ENCODE measurements at regions not wholly inside any gene's neighbourhood (a gene's known extent, or its start where the extent isn't known, plus 50 kb on each side); places are given as distances from the start of the nearest gene placed in this dataset.

DNA sequence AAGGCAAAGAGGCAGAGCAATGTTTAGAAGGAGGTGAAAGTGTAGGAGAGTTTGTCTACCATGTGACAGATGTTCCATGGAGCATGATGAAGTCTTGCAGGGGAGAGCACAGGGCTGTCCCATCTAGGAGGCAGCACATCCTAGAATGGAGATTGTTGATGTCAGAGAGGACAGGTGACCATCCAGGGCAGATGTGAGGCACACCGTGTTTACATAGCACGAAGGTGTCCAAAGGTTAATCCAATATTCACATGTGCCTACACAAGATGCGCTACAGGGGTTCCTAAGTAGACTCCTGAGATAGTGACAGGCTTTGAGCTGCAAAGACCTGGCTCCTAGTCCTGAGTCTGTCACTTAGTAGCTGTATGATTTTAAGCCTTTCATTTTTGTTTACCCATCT lies 219.3 kb upstream of the SLCO3A1 start:
- no peaks in the 10 kb centered on the region for H3K79me2 ChIP-seq (ENCODE audit: insufficient read depth, low read length)
- TF ChIP-seq HNF4A (CRISPR knock-in tag; IDR thresholded peaks at IDR 0.05) (peak; percentile 48), FOXA3 (CRISPR knock-in tag; IDR thresholded peaks at IDR 0.05) (peak; percentile 34; the same call in 1 of the 2 replicates), FOXA1 (IDR thresholded peaks at IDR 0.05) (no peak), FOXA1 (CRISPR knock-in tag; IDR thresholded peaks at IDR 0.05) (peak; percentile 55; the same call in 1 of the 2 replicates), ZNF205 (CRISPR knock-in tag; IDR thresholded peaks at IDR 0.05) (no peak), NFKBIZ (CRISPR knock-in tag; IDR thresholded peaks at IDR 0.05) (no peak)
- no TSS peak for BruUV-seq (replicated peaks)
- no peaks in the 10 kb centered on the region for H3K36me3 ChIP-seq (replicated peaks in 1 of 2; ENCODE audit: control insufficient read depth in 1 of 2, insufficient read depth in 2 of 2, low read length in 2 of 2)
- in situ Hi-C loops (cut with HindIII; ENCODE audit: extremely low pct_ligation_motif_present, low pct_unique_long_range_greater_than_20kb): no loop called here
- no peak overlapping the region for H2AFZ ChIP-seq (ENCODE audit: low read length)
- no peaks in the 10 kb centered on the region for H3K9me3 ChIP-seq (ENCODE audit: low read length)
- no peaks in the 10 kb centered on the region for H4K20me1 ChIP-seq (ENCODE audit: insufficient read depth, low read length)
- peak; percentile 56; the same call in 2 of the 3 replicates for ATAC-seq
- peaks cover 6% of the 10 kb centered on the region; the same call in 1 of the 2 replicates for H3K4me1 ChIP-seq (ENCODE audit: insufficient read depth, low read length)
- no peak overlapping the region for H3K4me3 ChIP-seq (replicated peaks in 1 of 3; ENCODE audit: insufficient read depth in 1 of 3, low read depth in 2 of 3, low read length in 3 of 3)
- peak; percentile 3 for DNase-seq (ENCODE audit: low spot score)
- H3K27me3 ChIP-seq (ENCODE audit: control insufficient read depth in 1 of 2, insufficient read depth in 2 of 2, low read length in 2 of 2): no peaks in the 10 kb centered on the region
- intact Hi-C loops (cut with micrococcal nuclease; ENCODE audit: unreplicated experiment): no loop called here
- ChIA-PET POLR2A (no interaction called here), CTCF (ENCODE audit: low intra/inter-chr PET ratio, low total read pairs) (no interaction called here)
- no peak overlapping the region for H3K27ac ChIP-seq (ENCODE audit: extremely low read length, insufficient read depth, low read length)
- whole genome bisulfite sequencing (ENCODE audit: low lambda C conversion rate): 0% methylated on average over 1 of the region's 3 CpGs
- H3K9ac ChIP-seq (ENCODE audit: insufficient read depth, low read depth, low read length): no peak overlapping the region
- H3K4me2 ChIP-seq (ENCODE audit: low read depth, low read length): no peak overlapping the region
- no peak for FAIRE-seq

DNA sequence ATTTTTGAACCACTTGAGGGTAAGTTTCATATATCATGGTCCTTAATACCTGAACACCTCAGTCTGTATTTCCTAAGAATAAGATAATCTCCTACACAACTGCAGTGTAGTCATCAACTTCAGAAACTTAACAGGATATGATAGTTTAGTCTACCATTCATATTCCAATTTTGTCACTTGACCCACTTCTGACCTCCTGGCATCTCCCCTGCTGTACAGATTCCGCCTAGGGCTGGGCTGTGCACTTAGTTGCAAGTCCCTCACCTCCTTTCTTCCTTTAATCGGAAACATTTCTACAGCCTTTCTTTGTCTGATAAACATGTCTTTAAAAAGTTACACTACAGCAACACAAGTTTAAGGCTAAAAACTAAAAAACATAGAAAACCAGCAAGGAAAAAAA lies 218.4 kb upstream of the SLCO3A1 start:
- in situ Hi-C loops (cut with HindIII; ENCODE audit: extremely low pct_ligation_motif_present, low pct_unique_long_range_greater_than_20kb) (no loop called here), intact Hi-C loops (cut with micrococcal nuclease; ENCODE audit: unreplicated experiment) (no loop called here)
- BruUV-seq (replicated peaks): no TSS peak
- Histone ChIP-seq H3K4me2 (ENCODE audit: low read depth, low read length) (no peak overlapping the region), H3K79me2 (ENCODE audit: insufficient read depth, low read length) (no peaks in the 10 kb centered on the region), H2AFZ (ENCODE audit: low read length) (no peak overlapping the region), H3K36me3 (replicated peaks in 1 of 2; ENCODE audit: control insufficient read depth in 1 of 2, insufficient read depth in 2 of 2, low read length in 2 of 2) (no peaks in the 10 kb centered on the region), H3K27ac (ENCODE audit: extremely low read length, insufficient read depth, low read length) (no peak overlapping the region), H3K9ac (ENCODE audit: insufficient read depth, low read depth, low read length) (no peak overlapping the region), H3K27me3 (ENCODE audit: control insufficient read depth in 1 of 2, insufficient read depth in 2 of 2, low read length in 2 of 2) (no peaks in the 10 kb centered on the region), H3K4me3 (replicated peaks in 1 of 3; ENCODE audit: insufficient read depth in 1 of 3, low read depth in 2 of 3, low read length in 3 of 3) (no peak overlapping the region), H3K9me3 (ENCODE audit: low read length) (no peaks in the 10 kb centered on the region), H3K4me1 (ENCODE audit: insufficient read depth, low read length) (peaks cover 6% of the 10 kb centered on the region; the same call in 1 of the 2 replicates), H4K20me1 (ENCODE audit: insufficient read depth, low read length) (no peaks in the 10 kb centered on the region)
- DNase-seq (ENCODE audit: low spot score): no peak
- no peak for ATAC-seq
- CTCF ChIA-PET (ENCODE audit: low intra/inter-chr PET ratio, low total read pairs): no interaction called here
- FAIRE-seq: no peak
- POLR2A ChIA-PET: no interaction called here
- 48% methylated on average over 2 of the region's 2 CpGs for whole genome bisulfite sequencing (ENCODE audit: low lambda C conversion rate)
- TF ChIP-seq ZNF543 (CRISPR knock-in tag; IDR thresholded peaks at IDR 0.05) (no peak), HNRNPUL1 (IDR thresholded peaks at IDR 0.05; ENCODE audit: low read depth, low read length) (no peak), DNMT3B (CRISPR knock-in tag; conservative IDR thresholded peaks at IDR 0.05) (no peak), CSRNP1 (CRISPR knock-in tag; IDR thresholded peaks at IDR 0.05) (no peak), ZNF468 (CRISPR knock-in tag; IDR thresholded peaks at IDR 0.05) (no peak), ZNF841 (CRISPR knock-in tag; IDR thresholded peaks at IDR 0.05; ENCODE audit: borderline replicate concordance) (no peak)
- TF ChIP-seq, protein P1, sequence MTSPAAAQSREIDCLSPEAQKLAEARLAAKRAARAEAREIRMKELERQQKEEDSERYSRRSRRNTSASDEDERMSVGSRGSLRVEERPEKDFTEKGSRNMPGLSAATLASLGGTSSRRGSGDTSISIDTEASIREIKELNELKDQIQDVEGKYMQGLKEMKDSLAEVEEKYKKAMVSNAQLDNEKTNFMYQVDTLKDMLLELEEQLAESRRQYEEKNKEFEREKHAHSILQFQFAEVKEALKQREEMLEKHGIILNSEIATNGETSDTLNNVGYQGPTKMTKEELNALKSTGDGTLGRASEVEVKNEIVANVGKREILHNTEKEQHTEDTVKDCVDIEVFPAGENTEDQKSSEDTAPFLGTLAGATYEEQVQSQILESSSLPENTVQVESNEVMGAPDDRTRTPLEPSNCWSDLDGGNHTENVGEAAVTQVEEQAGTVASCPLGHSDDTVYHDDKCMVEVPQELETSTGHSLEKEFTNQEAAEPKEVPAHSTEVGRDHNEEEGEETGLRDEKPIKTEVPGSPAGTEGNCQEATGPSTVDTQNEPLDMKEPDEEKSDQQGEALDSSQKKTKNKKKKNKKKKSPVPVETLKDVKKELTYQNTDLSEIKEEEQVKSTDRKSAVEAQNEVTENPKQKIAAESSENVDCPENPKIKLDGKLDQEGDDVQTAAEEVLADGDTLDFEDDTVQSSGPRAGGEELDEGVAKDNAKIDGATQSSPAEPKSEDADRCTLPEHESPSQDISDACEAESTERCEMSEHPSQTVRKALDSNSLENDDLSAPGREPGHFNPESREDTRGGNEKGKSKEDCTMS (CRISPR knock-in tag; conservative IDR thresholded peaks at IDR 0.05): no peak
- TF ChIP-seq, protein P2, sequence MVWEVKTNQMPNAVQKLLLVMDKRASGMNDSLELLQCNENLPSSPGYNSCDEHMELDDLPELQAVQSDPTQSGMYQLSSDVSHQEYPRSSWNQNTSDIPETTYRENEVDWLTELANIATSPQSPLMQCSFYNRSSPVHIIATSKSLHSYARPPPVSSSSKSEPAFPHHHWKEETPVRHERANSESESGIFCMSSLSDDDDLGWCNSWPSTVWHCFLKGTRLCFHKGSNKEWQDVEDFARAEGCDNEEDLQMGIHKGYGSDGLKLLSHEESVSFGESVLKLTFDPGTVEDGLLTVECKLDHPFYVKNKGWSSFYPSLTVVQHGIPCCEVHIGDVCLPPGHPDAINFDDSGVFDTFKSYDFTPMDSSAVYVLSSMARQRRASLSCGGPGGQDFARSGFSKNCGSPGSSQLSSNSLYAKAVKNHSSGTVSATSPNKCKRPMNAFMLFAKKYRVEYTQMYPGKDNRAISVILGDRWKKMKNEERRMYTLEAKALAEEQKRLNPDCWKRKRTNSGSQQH (CRISPR knock-in tag; IDR thresholded peaks at IDR 0.05; ENCODE audit: low read depth): no peak

All from HepG2 (cell line).